ENCODE measurements at regions not wholly inside any gene's neighbourhood (a gene's known extent, or its start where the extent isn't known, plus 50 kb on each side); places are given as distances from the start of the nearest gene placed in this dataset.
"Not testable (repeated sequence)": the region's sequence is repeated elsewhere in the genome, so short reads cannot be mapped to it uniquely, and the experiment has no call there.

- DNase-seq: no peak
These were observed 298.2 kb upstream of the ZNF608 start for GRCh38 chr5:125044491-125045282.

- no peak for DNase-seq
These were observed 299.2 kb upstream of the ZNF608 start for GRCh38 chr5:125045646-125046045.

DNA sequence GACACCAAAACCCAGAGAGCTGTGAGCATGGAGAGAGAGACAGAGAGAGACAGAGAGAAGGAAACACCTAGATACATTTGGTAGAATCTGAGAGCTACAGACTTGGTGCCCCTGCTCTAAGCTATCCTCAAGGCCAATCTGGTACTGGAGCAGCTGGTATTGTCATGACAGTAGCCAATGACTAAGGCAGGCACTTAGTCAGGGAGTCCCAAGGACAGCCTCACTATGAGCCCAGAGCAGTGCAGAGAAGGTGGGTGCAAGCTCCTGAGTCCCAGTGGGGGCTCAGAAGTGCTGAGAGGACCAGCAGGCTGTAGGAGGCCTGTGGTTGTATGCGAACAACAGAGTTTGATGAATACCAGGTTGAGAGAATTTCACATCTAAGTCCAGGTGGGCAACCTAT is 300.4 kb upstream of the ZNF608 start:
- DNase-seq: no peak

GRCh38 chr5:125047871-125048270 is 301.4 kb upstream of the ZNF608 start:
- no peak for DNase-seq

- DNase-seq: no peak
These were observed 303.6 kb upstream of the ZNF608 start for GRCh38 chr5:125049721-125050702.

DNA sequence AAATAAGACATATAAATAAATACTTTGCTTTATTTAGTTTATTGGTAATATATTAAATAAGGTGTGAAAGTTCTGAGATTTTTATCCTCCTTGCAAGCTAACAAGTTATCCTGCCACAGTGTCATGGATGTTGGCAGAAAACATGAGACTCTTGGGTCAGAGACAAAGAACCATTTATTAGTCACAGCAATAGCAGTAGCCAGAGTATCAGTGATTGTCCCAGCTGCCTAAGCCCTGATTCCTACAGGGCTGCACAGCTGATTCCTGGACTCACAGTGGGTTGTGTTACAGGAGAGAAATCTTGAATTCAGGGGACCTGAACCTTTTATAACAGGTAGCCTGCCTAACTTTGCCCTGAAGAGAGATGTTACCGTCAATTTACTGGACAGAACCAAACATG is 304.5 kb upstream of the ZNF608 start:
- no peak for DNase-seq

- no peak for DNase-seq
These were observed 306.1 kb upstream of the ZNF608 start for GRCh38 chr5:125052584-125052983.

GRCh38 chr5:125053179-125053578 is 306.7 kb upstream of the ZNF608 start:
- DNase-seq: no peak

DNA sequence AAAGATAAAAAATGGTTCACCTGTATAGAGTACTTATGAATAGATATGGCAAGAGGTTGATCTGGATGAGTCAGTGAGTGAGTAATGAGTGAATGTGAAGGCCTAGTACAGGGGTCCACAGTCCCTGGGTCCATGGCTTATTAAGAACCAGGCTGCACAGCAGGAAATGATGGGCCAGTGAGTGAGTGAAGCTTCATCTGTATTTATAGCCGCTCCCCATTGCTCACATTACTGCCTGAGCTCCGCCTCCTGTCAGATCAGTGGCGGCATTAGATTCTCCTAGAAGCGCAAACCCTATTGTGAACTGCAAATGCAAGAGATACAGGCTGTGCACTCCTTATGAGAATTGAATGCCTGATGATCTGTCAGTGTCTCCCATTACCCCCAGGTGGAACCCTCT is 307.7 kb upstream of the ZNF608 start:
- DNase-seq: no peak

- DNase-seq: no peak
These were observed 310.4 kb upstream of the ZNF608 start for GRCh38 chr5:125056671-125057485.

- DNase-seq: peak; percentile 42 to 47
These were observed 311.7 kb upstream of the ZNF608 start for GRCh38 chr5:125057912-125058826.

DNA sequence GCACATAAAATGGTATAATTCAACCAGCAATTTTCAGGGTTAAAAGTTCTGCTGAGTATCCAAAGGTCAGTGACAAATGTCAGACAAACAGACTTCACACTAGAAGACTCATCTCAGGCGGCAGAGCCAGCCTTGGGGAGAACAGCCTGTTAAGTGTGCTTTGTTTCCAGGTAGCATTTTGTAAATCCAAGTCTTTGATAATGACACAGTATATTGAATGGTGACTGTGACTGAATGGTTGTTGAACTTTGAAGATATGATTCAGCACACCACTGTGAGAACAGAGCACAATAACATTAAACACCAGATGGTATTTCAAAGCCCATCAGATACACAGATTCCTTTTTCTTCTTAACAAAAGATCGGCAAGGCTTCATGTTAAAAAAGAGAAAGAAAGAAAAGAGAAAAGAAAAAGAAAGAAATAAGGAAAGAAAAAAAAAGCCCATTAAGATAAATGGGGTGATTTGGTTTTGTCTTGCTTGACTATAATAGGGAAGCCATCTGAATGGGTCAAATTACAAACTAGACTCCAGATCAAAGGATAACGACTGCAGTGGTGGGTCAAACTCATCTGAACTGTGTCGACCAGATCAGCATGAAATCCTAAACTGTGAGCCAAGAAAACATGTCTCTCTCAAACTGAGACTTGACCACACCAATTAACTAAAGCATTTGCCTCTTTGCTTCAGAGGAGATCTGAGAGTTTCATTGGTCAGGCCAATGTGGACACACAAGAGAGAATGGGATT is 313.0 kb upstream of the ZNF608 start:
- no peak for DNase-seq

DNA sequence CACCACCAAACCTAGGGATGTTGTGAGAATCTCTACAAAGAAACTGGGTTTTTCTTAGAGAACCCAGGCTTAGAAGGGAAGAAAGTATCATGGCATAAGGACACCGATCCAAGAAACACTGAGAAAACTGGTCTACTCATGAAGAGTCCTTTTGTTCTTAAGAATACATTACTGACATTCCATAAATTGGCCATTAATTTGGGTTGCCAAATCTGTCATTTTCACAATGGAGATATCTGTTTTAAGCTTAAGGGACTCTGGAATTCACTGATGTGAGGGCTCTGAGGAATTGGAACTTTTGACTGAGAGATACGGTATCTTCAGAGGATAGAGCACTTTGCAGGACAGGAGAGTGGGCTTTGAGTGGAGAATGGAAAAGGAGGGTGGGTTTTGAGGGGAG is 315.3 kb upstream of the ZNF608 start:
- no peak for DNase-seq

GRCh38 chr5:125064621-125065438 is 318.4 kb upstream of the ZNF608 start:
- DNase-seq: no peak

DNA sequence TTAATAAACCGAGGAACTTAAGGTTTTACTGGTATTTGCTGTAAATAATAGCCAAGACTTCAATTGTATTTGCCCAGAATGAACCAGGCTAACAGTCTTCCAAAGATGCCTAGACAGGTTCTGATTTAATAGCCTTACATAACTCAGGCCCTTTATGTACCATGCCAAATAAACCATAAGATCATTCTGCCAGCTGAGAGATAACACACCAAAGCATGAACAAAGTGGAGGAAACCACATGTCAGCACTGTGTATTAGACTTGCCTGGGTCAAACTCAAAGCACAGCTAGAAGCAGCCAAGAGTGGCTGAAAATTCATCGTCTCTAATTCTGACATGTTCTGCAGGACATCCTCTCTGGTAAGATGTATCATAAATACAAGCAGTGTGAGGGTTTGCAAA is 319.3 kb upstream of the ZNF608 start:
- no peak for DNase-seq

DNA sequence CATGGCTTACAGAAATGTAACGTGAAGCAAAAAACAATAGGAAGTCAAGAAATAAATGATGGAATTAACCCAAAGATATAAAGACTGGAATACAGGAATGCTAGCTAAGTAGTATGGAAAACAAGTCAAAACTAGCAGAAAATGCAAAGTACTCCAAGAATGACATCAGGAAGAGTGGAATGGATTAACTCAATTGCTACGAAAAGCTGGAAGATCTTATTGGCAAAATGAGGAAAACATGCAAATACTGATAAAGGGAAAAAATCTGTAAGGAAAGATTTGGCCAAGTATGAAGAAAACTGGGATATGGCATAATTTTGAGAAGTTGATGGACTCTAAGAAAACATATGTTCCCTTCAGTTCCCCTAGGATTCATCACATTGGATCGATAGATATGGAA is 324.5 kb upstream of the ZNF608 start:
- DNase-seq: no peak

DNA sequence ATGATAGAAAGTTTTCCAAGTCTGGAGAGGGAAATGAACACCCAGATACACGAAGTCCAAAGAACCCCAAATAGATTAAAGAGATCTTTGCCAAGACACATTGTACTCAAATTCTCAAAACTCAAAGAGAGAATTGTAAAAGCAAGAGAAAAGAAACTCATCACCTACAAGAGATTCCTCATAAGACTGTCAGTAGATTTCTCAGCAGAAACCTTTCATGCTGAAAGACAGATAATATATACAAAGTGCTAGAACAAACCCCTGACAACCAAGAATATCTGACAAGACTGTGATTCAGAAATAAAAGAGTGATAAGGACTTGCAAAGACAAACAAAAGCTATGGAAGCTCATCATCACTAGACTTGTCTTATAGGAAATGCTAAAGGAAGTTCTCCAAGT is 326.7 kb upstream of the ZNF608 start:
- DNase-seq: no peak

DNA sequence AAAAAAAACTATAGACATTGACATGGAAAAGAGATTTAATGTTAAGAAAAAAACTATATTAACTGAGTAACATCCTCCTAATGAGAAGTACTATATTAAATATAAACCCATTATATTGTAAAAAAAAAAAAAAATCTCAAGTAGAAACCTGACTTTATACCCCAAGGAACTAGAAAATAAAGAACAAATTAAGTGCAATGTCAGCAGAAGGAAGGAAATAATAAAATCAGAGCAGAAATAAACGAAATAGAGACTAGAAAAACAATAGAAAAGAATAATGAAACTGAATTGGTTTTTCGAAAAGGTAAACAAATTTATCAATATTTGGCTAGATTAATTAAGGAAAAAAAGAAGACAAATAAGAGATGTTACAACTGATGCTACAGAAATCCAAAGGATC is 329.1 kb upstream of the ZNF608 start:
- no peak for DNase-seq

DNA sequence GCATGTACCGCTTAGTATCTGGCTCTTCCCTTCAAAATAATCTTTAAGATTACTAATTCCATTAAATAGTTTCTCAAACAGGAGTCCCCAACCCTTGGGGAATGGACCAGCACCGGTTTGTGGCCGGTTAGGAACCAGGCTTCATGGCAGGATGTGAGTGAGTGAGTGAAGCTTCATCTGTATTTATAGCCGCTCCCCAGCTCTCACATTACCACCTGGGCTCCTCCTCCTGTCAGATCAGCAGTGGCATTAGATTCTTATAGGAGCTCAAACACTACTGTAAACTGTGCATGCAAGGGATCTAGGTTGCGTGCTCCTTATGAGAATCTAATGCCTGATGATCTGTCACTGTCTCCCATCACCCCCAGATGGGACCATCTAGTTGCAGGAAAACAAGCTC is 332.6 kb upstream of the ZNF608 start:
- not testable (repeated sequence) for DNase-seq

Data from right lung (tissue), 2 donors.